NCI-H2196 treated with DMSO at 0.1 percent for 48 hours (cell line): ENCODE measurements at regions not wholly inside any gene's neighbourhood (a gene's known extent, or its start where the extent isn't known, plus 50 kb on each side); places are given as distances from the start of the nearest gene placed in this dataset.
"Not testable (repeated sequence)": the region's sequence is repeated elsewhere in the genome, so short reads cannot be mapped to it uniquely, and the experiment has no call there.

Experiments used
- DNase-seq: peaks from one replicate; lab custom pipeline; 2025; ENCODE audit not compliant: unreplicated experiment; lab: John Stamatoyannopoulos, UW

GRCh38 chr12:25788707-25789442 is 169.6 kb upstream of the RASSF8 start:
- no peak for DNase-seq

- DNase-seq: no peak
Observed at GRCh38 chr12:25789541-25789944, 168.9 kb upstream of the RASSF8 start.

- no peak for DNase-seq
Observed at GRCh38 chr12:25792031-25792430, 166.5 kb upstream of the RASSF8 start.

- no peak for DNase-seq
Observed at GRCh38 chr12:25793196-25793595, 165.3 kb upstream of the RASSF8 start.

GRCh38 chr12:25794571-25794970 is 163.9 kb upstream of the RASSF8 start:
- no peak for DNase-seq

GRCh38 chr12:25796523-25797000 is 161.9 kb upstream of the RASSF8 start:
- no peak for DNase-seq

- no peak for DNase-seq
Observed at GRCh38 chr12:25797386-25797785, 161.1 kb upstream of the RASSF8 start.

- DNase-seq: no peak
Observed at GRCh38 chr12:25797949-25798348, 160.5 kb upstream of the RASSF8 start.

GRCh38 chr12:25800101-25800500 is 158.4 kb upstream of the RASSF8 start:
- DNase-seq: no peak

GRCh38 chr12:25801734-25802133 is 156.7 kb upstream of the RASSF8 start:
- no peak for DNase-seq

- DNase-seq: no peak
Observed at GRCh38 chr12:25802143-25802542, 156.3 kb upstream of the RASSF8 start.

- not testable (repeated sequence) for DNase-seq
Observed at GRCh38 chr12:25803029-25803664, 155.3 kb upstream of the RASSF8 start.

GRCh38 chr12:25804286-25804685 is 154.2 kb upstream of the RASSF8 start:
- not testable (repeated sequence) for DNase-seq

GRCh38 chr12:25806271-25806670 is 152.2 kb upstream of the RASSF8 start:
- no peak for DNase-seq

GRCh38 chr12:25808604-25809003 is 149.9 kb upstream of the RASSF8 start:
- DNase-seq: no peak

- no peak for DNase-seq
Observed at GRCh38 chr12:25810683-25811082, 147.8 kb upstream of the RASSF8 start.

GRCh38 chr12:25811656-25812126 is 146.8 kb upstream of the RASSF8 start:
- no peak for DNase-seq

GRCh38 chr12:25812295-25812694 is 146.2 kb upstream of the RASSF8 start:
- DNase-seq: no peak

GRCh38 chr12:25813843-25814242 is 144.6 kb upstream of the RASSF8 start:
- DNase-seq: no peak

GRCh38 chr12:25816637-25817036 is 141.8 kb upstream of the RASSF8 start:
- DNase-seq: no peak

- no peak for DNase-seq
Observed at GRCh38 chr12:25817166-25817565, 141.3 kb upstream of the RASSF8 start.

GRCh38 chr12:25818596-25819390 is 139.7 kb upstream of the RASSF8 start:
- DNase-seq: no peak
